Vagina (tissue), 2 donors: ENCODE measurements at regions not wholly inside any gene's neighbourhood (a gene's known extent, or its start where the extent isn't known, plus 50 kb on each side); places are given as distances from the start of the nearest gene placed in this dataset.

Experiments
- DNase-seq, 2 donors: peaks; one replicate each; pipeline ENCODE4 v3.0.0-alpha.2; 2017; ENCODE audit errors: extremely low spot score in 2 of 2
- H3K27ac ChIP-seq: fragments of 200-600 bp; sonication (generic); one replicate; pipeline ENCODE4 v1.5.1; 2019
- H3K27me3 ChIP-seq: fragments of 200-600 bp; sonication (generic); one replicate; pipeline ENCODE4 v1.5.1; 2019
- H3K36me3 ChIP-seq, 2 donors: fragments of 200-600 bp; sonication (generic); one replicate each; pipeline ENCODE4 v1.5.1; 2017 to 2019
- H3K4me1 ChIP-seq: fragments of 200-600 bp; sonication (generic); one replicate; pipeline ENCODE4 v1.5.1; 2019
- H3K4me3 ChIP-seq, 2 donors: fragments of 200-600 bp; sonication (generic); 1 replicate in 1 of 2; 2 replicates in 1 of 2; pipeline ENCODE4 v1.5.1; 2016 to 2019
- H3K9me3 ChIP-seq: fragments of 200-600 bp; sonication (generic); one replicate; pipeline ENCODE4 v1.5.1; 2019
- POLR2A ChIP-seq, 2 donors: fragments of 450-650 bp; IDR thresholded peaks; one replicate each; pipeline ENCODE4 v1.6.1; 2017; ENCODE audit warnings: antibody characterized with exemption in 2 of 2, mild to moderate bottlenecking in 2 of 2, moderate library complexity in 2 of 2
- POLR2AphosphoS5 ChIP-seq, 2 donors: sonication (generic); formaldehyde crosslinking; IDR thresholded peaks; one replicate each; pipeline ENCODE4 v1.9.0; 2017; ENCODE audit warnings: antibody characterized with exemption in 2 of 2, mild to moderate bottlenecking in 2 of 2, low read depth in 1 of 2; ENCODE audit not compliant: insufficient read depth in 1 of 2
- intact Hi-C: fragments of 100-400 bp; cut with DNase I; formaldehyde crosslinking; loops from one replicate; pipeline ENCODE4 v1.15.1; 2023
- TF ChIP-seq, protein P1 (sequence below), 3 experiments: fragments of 450-650 bp in 2 of 3; fragments of 200-600 bp in 1 of 3; sonication (generic) in 1 of 3; IDR thresholded peaks; one replicate each; pipeline ENCODE4 v1.5.1; 2017 to 2019; ENCODE audit warnings: antibody characterized with exemption in 3 of 3, mild to moderate bottlenecking in 2 of 3, moderate library complexity in 2 of 3

DNA sequence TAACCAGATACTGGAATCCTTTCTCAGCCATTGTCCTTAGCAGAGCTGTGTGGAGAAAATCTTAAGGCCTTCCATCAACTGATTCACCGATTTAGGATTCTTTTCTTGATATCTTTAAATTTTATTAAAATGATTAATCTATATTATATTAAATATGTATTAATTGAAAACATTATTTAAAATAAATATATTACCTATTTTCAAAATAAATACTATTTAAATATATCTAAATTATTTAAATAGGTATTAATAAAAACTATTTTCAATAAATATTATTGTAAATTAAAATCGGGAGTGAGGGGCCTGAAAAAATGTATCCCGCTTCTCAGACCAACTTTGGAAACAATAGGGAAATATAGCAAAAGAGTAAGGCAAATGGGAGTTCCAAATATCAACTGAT lies 94.0 kb upstream of the HPF1 start:
- Histone ChIP-seq H3K4me1 (no peaks in the 10 kb centered on the region), H3K27me3 (no peaks in the 10 kb centered on the region), H3K36me3 (no peaks in the 10 kb centered on the region), H3K9me3 (no peaks in the 10 kb centered on the region), H3K27ac (no peak overlapping the region), H3K4me3 (no peak overlapping the region)
- TF ChIP-seq, protein P1, sequence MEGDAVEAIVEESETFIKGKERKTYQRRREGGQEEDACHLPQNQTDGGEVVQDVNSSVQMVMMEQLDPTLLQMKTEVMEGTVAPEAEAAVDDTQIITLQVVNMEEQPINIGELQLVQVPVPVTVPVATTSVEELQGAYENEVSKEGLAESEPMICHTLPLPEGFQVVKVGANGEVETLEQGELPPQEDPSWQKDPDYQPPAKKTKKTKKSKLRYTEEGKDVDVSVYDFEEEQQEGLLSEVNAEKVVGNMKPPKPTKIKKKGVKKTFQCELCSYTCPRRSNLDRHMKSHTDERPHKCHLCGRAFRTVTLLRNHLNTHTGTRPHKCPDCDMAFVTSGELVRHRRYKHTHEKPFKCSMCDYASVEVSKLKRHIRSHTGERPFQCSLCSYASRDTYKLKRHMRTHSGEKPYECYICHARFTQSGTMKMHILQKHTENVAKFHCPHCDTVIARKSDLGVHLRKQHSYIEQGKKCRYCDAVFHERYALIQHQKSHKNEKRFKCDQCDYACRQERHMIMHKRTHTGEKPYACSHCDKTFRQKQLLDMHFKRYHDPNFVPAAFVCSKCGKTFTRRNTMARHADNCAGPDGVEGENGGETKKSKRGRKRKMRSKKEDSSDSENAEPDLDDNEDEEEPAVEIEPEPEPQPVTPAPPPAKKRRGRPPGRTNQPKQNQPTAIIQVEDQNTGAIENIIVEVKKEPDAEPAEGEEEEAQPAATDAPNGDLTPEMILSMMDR (IDR thresholded peaks at IDR 0.05) = no peak
- TF ChIP-seq POLR2AphosphoS5 (IDR thresholded peaks at IDR 0.05; ENCODE audit: insufficient read depth in 1 of 2, low read depth in 1 of 2) (no peak), POLR2A (IDR thresholded peaks at IDR 0.05) (no peak)
- intact Hi-C loops = no loop called here
- no peak for DNase-seq

DNA sequence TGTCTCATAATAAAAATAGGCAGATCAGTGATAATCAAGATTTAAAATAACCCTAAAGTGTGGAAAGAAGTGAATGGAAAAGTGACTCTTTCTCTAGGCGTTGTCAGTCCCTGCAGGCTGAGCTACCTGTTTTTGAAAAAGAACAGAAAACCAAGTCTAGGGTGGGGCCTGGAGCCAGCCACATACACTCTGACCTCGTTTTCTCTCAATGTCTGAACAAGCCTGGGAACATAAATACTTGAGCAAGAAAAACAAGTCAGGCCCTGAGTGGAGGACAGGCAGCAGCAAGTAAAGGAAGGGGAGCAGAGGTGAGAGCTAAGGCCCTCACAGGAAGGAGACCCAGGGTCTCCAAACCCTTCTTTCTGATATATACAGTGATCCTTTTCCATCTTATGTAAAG lies 91.7 kb upstream of the HPF1 start:
- TF ChIP-seq POLR2AphosphoS5 (IDR thresholded peaks at IDR 0.05; ENCODE audit: insufficient read depth in 1 of 2, low read depth in 1 of 2) (peak in 1 of 2 donors; percentile 46), POLR2A (IDR thresholded peaks at IDR 0.05) (no peak)
- no peak for DNase-seq
- Histone ChIP-seq H3K27me3 (no peaks in the 10 kb centered on the region), H3K4me1 (no peaks in the 10 kb centered on the region), H3K4me3 (no peak overlapping the region), H3K27ac (no peak overlapping the region), H3K36me3 (no peaks in the 10 kb centered on the region), H3K9me3 (no peaks in the 10 kb centered on the region)
- intact Hi-C loops = no loop called here

DNA sequence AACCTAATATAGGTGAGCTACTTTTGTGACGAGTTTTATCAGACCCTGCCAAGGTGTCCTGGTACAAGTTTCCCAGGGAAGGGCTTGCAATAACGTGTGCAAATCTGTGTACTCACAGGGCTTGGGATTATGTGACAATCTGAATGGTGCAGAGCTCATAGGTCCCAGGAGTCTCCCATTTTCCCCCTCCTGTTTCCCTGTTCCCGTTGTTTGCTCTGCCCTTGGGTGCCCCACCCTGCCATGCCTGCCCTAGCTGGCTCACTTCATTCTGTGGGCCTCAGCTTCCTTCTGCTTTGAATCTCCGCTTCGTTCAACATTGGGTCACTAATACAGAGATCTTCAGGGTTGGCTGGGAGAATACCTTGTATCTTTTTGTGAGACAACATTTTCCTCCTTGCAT lies 90.3 kb upstream of the HPF1 start:
- Histone ChIP-seq H3K9me3 (no peaks in the 10 kb centered on the region), H3K27ac (no peak overlapping the region), H3K4me3 (no peak overlapping the region), H3K4me1 (no peaks in the 10 kb centered on the region), H3K27me3 (no peaks in the 10 kb centered on the region), H3K36me3 (no peaks in the 10 kb centered on the region)
- DNase-seq = no peak
- TF ChIP-seq, protein P1 (IDR thresholded peaks at IDR 0.05) = no peak
- TF ChIP-seq POLR2AphosphoS5 (IDR thresholded peaks at IDR 0.05; ENCODE audit: insufficient read depth in 1 of 2, low read depth in 1 of 2) = no peak
- no peak for TF ChIP-seq POLR2A (IDR thresholded peaks at IDR 0.05)
- intact Hi-C loops = no loop called here

DNA sequence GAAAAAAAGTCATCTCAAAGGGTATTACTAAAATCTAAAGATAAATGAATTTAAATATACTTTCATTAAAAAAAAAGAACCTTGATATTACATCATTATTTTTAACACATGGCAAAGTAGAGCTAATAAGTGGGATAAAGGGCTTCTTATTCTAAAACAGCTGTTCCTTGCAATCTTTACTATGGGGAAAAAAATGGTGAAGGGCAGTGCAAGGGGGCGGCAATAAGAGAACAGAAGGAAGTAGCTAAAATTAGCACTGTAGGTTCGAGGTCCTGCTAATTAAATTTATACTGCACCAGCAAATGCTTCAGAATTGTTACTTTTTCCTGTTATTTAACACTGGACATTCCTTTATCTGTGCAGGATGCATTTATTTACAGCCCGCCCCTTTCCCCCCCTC lies 89.4 kb upstream of the HPF1 start:
- intact Hi-C loops = no loop called here
- no peak for DNase-seq
- no peak overlapping the region for H3K4me3 ChIP-seq

DNA sequence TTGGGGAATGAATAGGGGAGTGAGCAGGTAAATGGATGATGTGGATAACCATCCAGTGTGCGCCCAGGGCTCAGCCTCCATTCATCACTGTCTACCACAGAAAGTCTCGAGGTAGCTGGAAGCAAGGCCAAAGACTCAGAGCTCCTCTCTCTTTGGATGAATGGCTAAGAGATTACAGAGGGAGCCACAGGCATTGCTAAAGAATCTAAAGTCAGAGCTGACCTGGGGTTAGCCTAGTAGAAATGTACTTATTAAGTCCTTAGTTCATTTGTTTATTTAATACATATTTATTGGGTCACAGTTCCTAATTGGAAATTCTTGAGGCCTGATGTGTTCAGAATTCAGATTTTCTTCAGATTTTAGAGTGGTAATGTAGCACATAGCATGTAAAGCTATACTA lies 88.7 kb upstream of the HPF1 start:
- H3K9me3 ChIP-seq = no peaks in the 10 kb centered on the region
- H3K27me3 ChIP-seq = no peaks in the 10 kb centered on the region
- TF ChIP-seq, protein P1 (IDR thresholded peaks at IDR 0.05) = no peak
- TF ChIP-seq POLR2AphosphoS5 (IDR thresholded peaks at IDR 0.05; ENCODE audit: insufficient read depth in 1 of 2, low read depth in 1 of 2) (no peak), POLR2A (IDR thresholded peaks at IDR 0.05) (no peak)
- DNase-seq = no peak
- H3K4me3 ChIP-seq = no peak overlapping the region
- no peaks in the 10 kb centered on the region for H3K36me3 ChIP-seq
- intact Hi-C loops = no loop called here
- H3K4me1 ChIP-seq = no peaks in the 10 kb centered on the region
- no peak overlapping the region for H3K27ac ChIP-seq

More for the DNA sequence above, 89.4 kb upstream of the HPF1 start:
- no peaks in the 10 kb centered on the region for H3K4me1 ChIP-seq
- H3K9me3 ChIP-seq = no peaks in the 10 kb centered on the region
- H3K27me3 ChIP-seq = no peaks in the 10 kb centered on the region
- no peaks in the 10 kb centered on the region for H3K36me3 ChIP-seq
- TF ChIP-seq POLR2AphosphoS5 (IDR thresholded peaks at IDR 0.05; ENCODE audit: insufficient read depth in 1 of 2, low read depth in 1 of 2) (no peak), POLR2A (IDR thresholded peaks at IDR 0.05) (no peak)
- TF ChIP-seq, protein P1 (IDR thresholded peaks at IDR 0.05) = no peak
- H3K27ac ChIP-seq = no peak overlapping the region
